ENCODE measurements at regions not wholly inside any gene's neighbourhood (a gene's known extent, or its start where the extent isn't known, plus 50 kb on each side); places are given as distances from the start of the nearest gene placed in this dataset.

- no peaks in the 10 kb centered on the region for H3K36me3 ChIP-seq (ENCODE audit: control insufficient read depth, insufficient read depth, low read length)
- H3K9ac ChIP-seq (ENCODE audit: low read length) = no peak overlapping the region
- H3K4me1 ChIP-seq (ENCODE audit: control insufficient read depth, insufficient read depth, low read length) = no peaks in the 10 kb centered on the region
- H3K27ac ChIP-seq (ENCODE audit: low read depth, low read length) = no peak overlapping the region
- no peak overlapping the region for H3K4me3 ChIP-seq (ENCODE audit: low read length)
- no peaks in the 10 kb centered on the region for H3K27me3 ChIP-seq (ENCODE audit: control insufficient read depth, insufficient read depth, low read length)
Observed at GRCh38 chr2:234343372-234343771, 153.5 kb downstream of the ARL4C start.

DNA sequence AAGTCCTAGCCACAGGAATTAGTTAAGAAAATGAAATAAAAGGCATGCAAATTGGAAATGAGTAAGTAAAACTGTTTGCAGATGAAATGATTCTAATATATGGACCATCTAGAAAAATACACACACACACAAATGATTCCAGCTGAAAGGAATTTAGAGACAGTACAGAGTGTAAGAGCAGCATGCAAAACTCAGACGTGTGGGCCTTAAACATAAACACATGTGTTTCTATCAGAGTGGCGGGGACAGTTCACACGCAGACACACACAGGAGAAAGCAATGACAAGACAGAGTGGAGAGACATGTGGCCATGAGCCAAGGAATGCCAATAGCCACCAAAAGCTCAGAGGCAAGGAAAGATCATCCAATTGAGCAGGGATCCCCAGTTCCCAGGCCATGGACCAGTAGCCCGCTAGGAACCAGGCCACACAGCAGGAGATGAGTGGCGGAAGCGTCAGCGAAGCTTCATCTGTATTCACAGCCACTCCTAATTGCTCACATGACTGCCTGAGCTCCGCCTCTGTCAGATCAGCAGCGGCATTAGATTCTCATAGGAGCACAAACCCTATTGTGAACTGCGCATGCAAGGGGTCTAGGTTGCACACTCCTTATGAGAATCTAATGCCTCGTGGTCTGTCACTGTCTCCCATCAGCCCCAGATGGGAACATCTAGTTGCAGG lies 155.4 kb downstream of the ARL4C start:
- H3K4me3 ChIP-seq (ENCODE audit: low read length) = no peak overlapping the region
- H3K9ac ChIP-seq (ENCODE audit: low read length) = no peak overlapping the region
- no peaks in the 10 kb centered on the region for H3K36me3 ChIP-seq (ENCODE audit: control insufficient read depth, insufficient read depth, low read length)
- H3K27ac ChIP-seq (ENCODE audit: low read depth, low read length) = no peak overlapping the region
- no peaks in the 10 kb centered on the region for H3K27me3 ChIP-seq (ENCODE audit: control insufficient read depth, insufficient read depth, low read length)
- H3K4me1 ChIP-seq (ENCODE audit: control insufficient read depth, insufficient read depth, low read length) = no peaks in the 10 kb centered on the region

- Histone ChIP-seq H3K4me1 (ENCODE audit: control insufficient read depth, insufficient read depth, low read length) (peaks cover 6% of the 10 kb centered on the region), H3K36me3 (ENCODE audit: control insufficient read depth, insufficient read depth, low read length) (no peaks in the 10 kb centered on the region), H3K27me3 (ENCODE audit: control insufficient read depth, insufficient read depth, low read length) (no peaks in the 10 kb centered on the region), H3K27ac (ENCODE audit: low read depth, low read length) (no peak overlapping the region), H3K4me3 (ENCODE audit: low read length) (no peak overlapping the region), H3K9ac (ENCODE audit: low read length) (no peak overlapping the region)
Observed at GRCh38 chr2:234339501-234339900, 157.4 kb downstream of the ARL4C start.

GRCh38 chr2:234339011-234339410 lies 157.9 kb downstream of the ARL4C start:
- Histone ChIP-seq H3K27ac (ENCODE audit: low read depth, low read length) (no peak overlapping the region), H3K4me1 (ENCODE audit: control insufficient read depth, insufficient read depth, low read length) (peaks cover 6% of the 10 kb centered on the region), H3K9ac (ENCODE audit: low read length) (no peak overlapping the region), H3K4me3 (ENCODE audit: low read length) (no peak overlapping the region), H3K36me3 (ENCODE audit: control insufficient read depth, insufficient read depth, low read length) (no peaks in the 10 kb centered on the region), H3K27me3 (ENCODE audit: control insufficient read depth, insufficient read depth, low read length) (no peaks in the 10 kb centered on the region)

- no peaks in the 10 kb centered on the region for H3K27me3 ChIP-seq (ENCODE audit: control insufficient read depth, insufficient read depth, low read length)
- no peak overlapping the region for H3K27ac ChIP-seq (ENCODE audit: low read depth, low read length)
- H3K36me3 ChIP-seq (ENCODE audit: control insufficient read depth, insufficient read depth, low read length) = no peaks in the 10 kb centered on the region
- no peak overlapping the region for H3K9ac ChIP-seq (ENCODE audit: low read length)
- no peak overlapping the region for H3K4me3 ChIP-seq (ENCODE audit: low read length)
- peaks cover 6% of the 10 kb centered on the region for H3K4me1 ChIP-seq (ENCODE audit: control insufficient read depth, insufficient read depth, low read length)
Observed at GRCh38 chr2:234335661-234336228, 161.1 kb downstream of the ARL4C start.

DNA sequence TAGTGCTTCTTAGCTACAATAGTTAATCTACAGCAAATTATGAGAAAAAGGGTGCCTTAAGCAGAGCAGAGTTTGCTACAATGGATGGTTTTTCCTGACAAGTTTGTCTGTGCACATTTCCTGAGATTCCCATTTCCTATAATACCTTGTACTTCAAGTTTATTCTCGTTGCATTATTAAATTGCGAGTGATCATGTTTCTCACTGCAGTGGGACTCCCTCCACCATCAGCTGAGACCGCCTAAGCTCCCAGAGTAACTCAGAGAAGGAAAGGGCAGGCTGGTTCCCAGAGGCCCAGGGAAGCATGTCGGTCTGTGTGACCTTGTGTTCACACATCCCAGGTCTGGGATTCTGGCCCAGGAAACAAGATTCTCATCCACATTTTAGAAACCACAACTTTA lies 162.1 kb downstream of the ARL4C start:
- peaks cover 6% of the 10 kb centered on the region for H3K4me1 ChIP-seq (ENCODE audit: control insufficient read depth, insufficient read depth, low read length)
- H3K9ac ChIP-seq (ENCODE audit: low read length) = no peak overlapping the region
- H3K4me3 ChIP-seq (ENCODE audit: low read length) = no peak overlapping the region
- H3K27me3 ChIP-seq (ENCODE audit: control insufficient read depth, insufficient read depth, low read length) = no peaks in the 10 kb centered on the region
- H3K36me3 ChIP-seq (ENCODE audit: control insufficient read depth, insufficient read depth, low read length) = no peaks in the 10 kb centered on the region
- no peak overlapping the region for H3K27ac ChIP-seq (ENCODE audit: low read depth, low read length)

GRCh38 chr2:234334151-234334550 lies 162.7 kb downstream of the ARL4C start:
- H3K4me3 ChIP-seq (ENCODE audit: low read length) = no peak overlapping the region

GRCh38 chr2:234333168-234334130 lies 163.4 kb downstream of the ARL4C start:
- H3K9ac ChIP-seq (ENCODE audit: low read length) = no peak overlapping the region
- no peak overlapping the region for H3K27ac ChIP-seq (ENCODE audit: low read depth, low read length)
- H3K4me1 ChIP-seq (ENCODE audit: control insufficient read depth, insufficient read depth, low read length) = peaks cover 6% of the 10 kb centered on the region
- no peaks in the 10 kb centered on the region for H3K36me3 ChIP-seq (ENCODE audit: control insufficient read depth, insufficient read depth, low read length)
- H3K4me3 ChIP-seq (ENCODE audit: low read length) = no peak overlapping the region
- H3K27me3 ChIP-seq (ENCODE audit: control insufficient read depth, insufficient read depth, low read length) = no peaks in the 10 kb centered on the region

More at GRCh38 chr2:234334151-234334550, 162.7 kb downstream of the ARL4C start:
- H3K27me3 ChIP-seq (ENCODE audit: control insufficient read depth, insufficient read depth, low read length) = no peaks in the 10 kb centered on the region
- H3K4me1 ChIP-seq (ENCODE audit: control insufficient read depth, insufficient read depth, low read length) = peaks cover 6% of the 10 kb centered on the region
- H3K9ac ChIP-seq (ENCODE audit: low read length) = no peak overlapping the region
- no peaks in the 10 kb centered on the region for H3K36me3 ChIP-seq (ENCODE audit: control insufficient read depth, insufficient read depth, low read length)
- no peak overlapping the region for H3K27ac ChIP-seq (ENCODE audit: low read depth, low read length)

DNA sequence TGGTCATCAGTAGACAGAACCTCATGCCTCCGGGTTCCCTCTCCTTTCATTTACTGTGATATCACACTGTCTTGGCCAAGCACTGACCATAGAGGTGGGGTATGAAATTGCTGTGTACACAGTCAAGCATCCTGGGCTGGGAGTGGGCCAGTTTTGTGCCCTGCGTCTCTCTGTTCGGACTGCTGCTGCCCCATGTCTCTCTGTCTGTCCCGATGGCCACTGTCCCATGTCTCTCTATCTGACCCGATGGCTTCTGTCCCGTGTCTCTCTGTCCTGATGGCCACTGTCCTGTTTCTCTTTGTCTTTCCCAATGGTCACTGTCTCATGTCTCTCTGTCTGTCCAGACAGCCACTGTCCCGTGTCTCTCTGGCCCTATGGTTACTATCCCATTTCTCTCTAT lies 164.9 kb downstream of the ARL4C start:
- H3K27ac ChIP-seq (ENCODE audit: low read depth, low read length) = no peak overlapping the region

GRCh38 chr2:234331566-234331965 lies 165.3 kb downstream of the ARL4C start:
- Histone ChIP-seq H3K27ac (ENCODE audit: low read depth, low read length) (no peak overlapping the region), H3K4me1 (ENCODE audit: control insufficient read depth, insufficient read depth, low read length) (peaks cover 6% of the 10 kb centered on the region)

More for the DNA sequence above, 164.9 kb downstream of the ARL4C start:
- Histone ChIP-seq H3K4me3 (ENCODE audit: low read length) (no peak overlapping the region), H3K4me1 (ENCODE audit: control insufficient read depth, insufficient read depth, low read length) (peaks cover 6% of the 10 kb centered on the region), H3K36me3 (ENCODE audit: control insufficient read depth, insufficient read depth, low read length) (no peaks in the 10 kb centered on the region), H3K27me3 (ENCODE audit: control insufficient read depth, insufficient read depth, low read length) (no peaks in the 10 kb centered on the region), H3K9ac (ENCODE audit: low read length) (no peak overlapping the region)

DNA sequence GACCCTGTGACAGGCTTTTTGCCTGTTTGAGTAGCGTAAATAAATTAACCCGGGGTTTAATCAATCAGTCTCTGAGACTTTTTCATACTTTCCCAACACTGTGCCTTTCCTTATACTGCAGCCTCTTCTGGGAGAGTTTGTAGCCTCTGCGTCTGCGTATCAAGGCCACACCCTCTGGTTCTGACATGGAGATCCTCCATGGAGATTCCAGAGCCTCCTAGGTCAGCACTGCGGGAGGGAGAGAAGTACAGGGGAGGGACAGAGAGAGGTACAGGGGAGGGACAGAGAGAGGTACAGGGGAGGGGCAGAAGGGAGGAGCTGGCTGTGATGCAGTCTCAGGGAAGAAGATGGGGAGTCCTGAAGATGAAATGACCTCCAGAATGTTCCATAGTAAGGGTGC lies 166.0 kb downstream of the ARL4C start:
- no peaks in the 10 kb centered on the region for H3K27me3 ChIP-seq (ENCODE audit: control insufficient read depth, insufficient read depth, low read length)
- no peak overlapping the region for H3K9ac ChIP-seq (ENCODE audit: low read length)
- H3K27ac ChIP-seq (ENCODE audit: low read depth, low read length) = no peak overlapping the region
- H3K4me3 ChIP-seq (ENCODE audit: low read length) = no peak overlapping the region
- peaks cover 5% of the 10 kb centered on the region for H3K4me1 ChIP-seq (ENCODE audit: control insufficient read depth, insufficient read depth, low read length)
- no peaks in the 10 kb centered on the region for H3K36me3 ChIP-seq (ENCODE audit: control insufficient read depth, insufficient read depth, low read length)

More at GRCh38 chr2:234331566-234331965, 165.3 kb downstream of the ARL4C start:
- no peaks in the 10 kb centered on the region for H3K27me3 ChIP-seq (ENCODE audit: control insufficient read depth, insufficient read depth, low read length)
- H3K9ac ChIP-seq (ENCODE audit: low read length) = no peak overlapping the region
- H3K4me3 ChIP-seq (ENCODE audit: low read length) = no peak overlapping the region
- no peaks in the 10 kb centered on the region for H3K36me3 ChIP-seq (ENCODE audit: control insufficient read depth, insufficient read depth, low read length)

- H3K36me3 ChIP-seq (ENCODE audit: control insufficient read depth, insufficient read depth, low read length) = no peaks in the 10 kb centered on the region
- no peak overlapping the region for H3K9ac ChIP-seq (ENCODE audit: low read length)
- no peaks in the 10 kb centered on the region for H3K4me1 ChIP-seq (ENCODE audit: control insufficient read depth, insufficient read depth, low read length)
- no peak overlapping the region for H3K27ac ChIP-seq (ENCODE audit: low read depth, low read length)
- no peaks in the 10 kb centered on the region for H3K27me3 ChIP-seq (ENCODE audit: control insufficient read depth, insufficient read depth, low read length)
- H3K4me3 ChIP-seq (ENCODE audit: low read length) = no peak overlapping the region
Observed at GRCh38 chr2:234329202-234329960, 167.5 kb downstream of the ARL4C start.
